Activated CD8-positive, alpha-beta memory T cell treated with anti-CD3 and anti-CD28 coated beads for 36 hours (primary cell): ENCODE measurements at regions not wholly inside any gene's neighbourhood (a gene's known extent, or its start where the extent isn't known, plus 50 kb on each side); places are given as distances from the start of the nearest gene placed in this dataset.
"Not testable (repeated sequence)": the region's sequence is repeated elsewhere in the genome, so short reads cannot be mapped to it uniquely, and the experiment has no call there.

Source experiments
- CTCF ChIA-PET: fragments of 350-600 bp; sonication (Branson Sonifier 250); formaldehyde crosslinking; loops from one replicate; lab custom pipeline; 2021; ENCODE audit warnings: antibody characterized with exemption; lab: Charles Lee
- POLR2A ChIA-PET: fragments of 350-600 bp; sonication (Branson Sonifier 250); formaldehyde crosslinking; loops from one replicate; lab custom pipeline; 2021; ENCODE audit warnings: antibody characterized with exemption; lab: Charles Lee

GRCh38 chr12:107826276-107826675 lies 51.8 kb downstream of the ASCL4 start:
- CTCF ChIA-PET: no interaction called here
- POLR2A ChIA-PET: no interaction called here

DNA sequence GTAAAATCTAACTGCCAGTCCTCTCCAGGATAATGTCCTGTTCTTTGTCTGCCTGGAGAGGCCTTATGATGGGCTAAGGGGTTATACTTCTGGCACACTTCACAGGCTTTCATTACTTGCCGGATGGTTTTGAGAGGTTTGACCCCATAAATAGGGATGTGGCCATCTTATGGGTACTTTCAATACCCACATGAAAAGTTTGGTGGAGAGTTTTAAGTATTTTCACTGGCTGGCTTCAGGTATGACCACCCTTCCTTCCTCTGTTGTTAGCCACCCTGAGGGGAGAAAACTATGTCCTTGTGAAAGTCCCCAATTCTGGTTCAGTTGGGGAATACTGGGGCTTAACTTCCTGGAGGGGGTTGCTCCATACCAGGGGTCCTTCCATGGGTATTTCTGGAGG lies 54.8 kb downstream of the ASCL4 start:
- ChIA-PET POLR2A (no interaction called here), CTCF (no interaction called here)

- CTCF ChIA-PET: no interaction called here
- POLR2A ChIA-PET: no interaction called here
Measured at GRCh38 chr12:107832441-107832840, 57.9 kb downstream of the ASCL4 start.

DNA sequence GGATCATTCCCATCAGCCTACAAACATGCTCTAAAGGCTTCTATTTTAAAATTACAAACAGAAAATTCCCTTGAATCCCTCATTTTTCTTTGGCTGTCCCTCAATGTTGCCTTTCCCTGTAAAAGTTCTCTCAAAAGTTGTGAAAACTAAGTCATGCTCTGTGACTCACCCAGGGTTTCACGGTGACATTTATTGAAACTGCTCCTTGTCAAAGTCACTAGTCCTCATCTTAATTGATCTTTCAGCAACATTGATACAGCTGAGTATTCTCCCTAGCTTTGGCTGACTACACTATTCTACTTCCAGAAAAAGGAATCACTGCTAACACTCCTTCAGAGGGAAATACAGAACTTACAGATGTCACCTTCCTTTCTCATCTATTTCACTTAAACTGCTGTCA lies 65.7 kb downstream of the ASCL4 start:
- POLR2A ChIA-PET: no interaction called here

GRCh38 chr12:107843351-107844311 lies 69.1 kb downstream of the ASCL4 start:
- ChIA-PET POLR2A (no interaction called here), CTCF (interaction anchor here (0.5 kb wide), 1 partner anchor 1496 kb away, joined by 3 read pairs; no protein-coding TSS in a partner anchor)

More for the DNA sequence above, 65.7 kb downstream of the ASCL4 start:
- CTCF ChIA-PET: no interaction called here

DNA sequence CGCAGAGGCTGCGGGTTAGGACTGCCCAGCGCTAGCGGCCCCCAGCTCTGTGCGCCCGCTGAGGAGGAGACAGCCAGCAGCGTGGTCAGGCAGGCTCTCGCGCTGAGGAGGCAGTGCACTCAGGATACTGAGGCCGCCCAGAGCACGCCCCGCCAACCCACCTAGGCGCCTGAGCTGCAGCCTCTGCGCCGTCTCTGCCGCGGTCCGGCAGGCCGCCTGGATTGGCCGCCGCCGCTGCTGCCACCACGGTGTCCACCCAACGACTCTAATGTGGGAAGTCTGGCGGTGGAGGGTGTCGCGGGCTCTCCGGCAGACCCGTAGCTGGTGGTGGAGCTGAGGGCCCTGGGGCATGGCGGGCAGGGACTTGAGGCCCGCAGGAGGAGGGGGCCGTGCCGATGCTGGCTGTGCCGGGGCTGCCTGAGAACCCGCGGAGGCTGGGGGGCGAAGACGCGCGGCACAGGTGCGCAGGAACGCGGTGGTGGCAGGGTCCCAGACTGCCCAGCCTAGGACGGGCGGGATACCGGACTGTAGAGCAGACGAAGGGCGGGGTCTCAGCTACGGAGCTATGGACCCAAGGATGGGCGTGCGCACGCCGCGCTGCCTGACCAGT lies 69.9 kb downstream of the ASCL4 start:
- ChIA-PET POLR2A (no interaction called here), CTCF (no interaction called here)

- POLR2A ChIA-PET: no interaction called here
- CTCF ChIA-PET: no interaction called here
Measured at GRCh38 chr12:107845226-107845979, 70.9 kb downstream of the ASCL4 start.

GRCh38 chr12:107845980-107846659 lies 71.6 kb downstream of the ASCL4 start:
- ChIA-PET POLR2A (no interaction called here), CTCF (no interaction called here)

DNA sequence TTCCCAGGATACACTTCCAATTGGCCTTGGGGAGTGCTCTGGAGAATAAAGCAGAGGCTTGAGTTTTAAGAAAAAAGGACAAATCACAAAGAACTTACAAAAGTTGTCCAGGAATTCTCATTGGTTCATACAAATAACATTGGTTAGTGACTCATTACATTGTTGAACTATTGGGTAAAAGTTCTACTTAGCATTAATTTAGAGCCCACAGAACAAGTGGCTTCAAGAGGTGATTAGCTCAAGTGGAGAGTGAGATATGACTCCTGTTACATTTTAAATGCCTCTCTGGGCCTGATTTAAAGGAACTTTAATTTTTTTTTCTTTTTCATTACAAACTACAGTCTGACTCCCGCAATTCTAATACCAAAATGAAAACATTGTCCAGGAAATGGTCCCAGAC lies 72.9 kb downstream of the ASCL4 start:
- ChIA-PET POLR2A (no interaction called here), CTCF (no interaction called here)

GRCh38 chr12:107847830-107848229 lies 73.3 kb downstream of the ASCL4 start:
- ChIA-PET CTCF (no interaction called here), POLR2A (no interaction called here)

DNA sequence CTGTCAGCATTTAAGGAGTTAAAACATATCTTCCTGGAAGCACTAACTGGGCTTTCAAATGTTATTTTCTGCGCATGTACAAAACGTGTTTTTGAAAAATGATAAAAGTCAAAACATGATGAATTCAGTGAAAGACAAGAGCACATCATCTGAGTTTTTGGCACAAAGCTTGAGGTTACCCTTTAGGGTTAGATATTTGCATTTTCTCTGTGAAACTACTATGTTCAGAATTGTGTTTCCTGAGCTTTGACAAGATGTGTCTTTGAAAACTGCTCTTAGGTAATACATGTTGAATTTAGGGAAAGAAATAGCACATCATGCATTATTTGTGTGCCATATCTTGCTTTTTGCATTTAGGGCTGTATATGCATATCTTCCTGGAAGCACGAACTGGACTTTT lies 79.0 kb downstream of the ASCL4 start:
- ChIA-PET CTCF (no interaction called here), POLR2A (no interaction called here)

GRCh38 chr12:107855471-107855870 lies 81.0 kb downstream of the ASCL4 start:
- POLR2A ChIA-PET: no interaction called here
- CTCF ChIA-PET: no interaction called here

DNA sequence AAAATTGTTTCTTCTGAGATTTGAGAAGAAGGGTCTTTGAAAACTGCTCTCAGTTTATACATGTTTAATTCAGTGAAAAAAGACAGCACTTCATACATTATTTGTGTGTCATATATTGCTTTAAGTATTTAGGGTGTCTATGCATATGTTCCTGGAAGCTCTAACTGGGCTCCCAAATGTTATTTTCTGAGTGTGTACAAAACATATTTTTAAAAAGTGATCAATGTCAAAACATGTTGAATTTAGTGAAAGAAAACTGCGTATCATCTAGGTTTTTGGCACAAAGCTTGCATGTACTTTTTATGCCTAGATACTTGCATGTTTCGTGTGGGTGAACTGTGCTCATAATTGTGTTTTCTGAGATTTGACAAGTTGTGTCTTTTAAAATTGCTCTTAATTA lies 81.6 kb downstream of the ASCL4 start:
- ChIA-PET POLR2A (no interaction called here), CTCF (no interaction called here)

- POLR2A ChIA-PET: no interaction called here
Measured at GRCh38 chr12:107857191-107857590, 82.7 kb downstream of the ASCL4 start.

DNA sequence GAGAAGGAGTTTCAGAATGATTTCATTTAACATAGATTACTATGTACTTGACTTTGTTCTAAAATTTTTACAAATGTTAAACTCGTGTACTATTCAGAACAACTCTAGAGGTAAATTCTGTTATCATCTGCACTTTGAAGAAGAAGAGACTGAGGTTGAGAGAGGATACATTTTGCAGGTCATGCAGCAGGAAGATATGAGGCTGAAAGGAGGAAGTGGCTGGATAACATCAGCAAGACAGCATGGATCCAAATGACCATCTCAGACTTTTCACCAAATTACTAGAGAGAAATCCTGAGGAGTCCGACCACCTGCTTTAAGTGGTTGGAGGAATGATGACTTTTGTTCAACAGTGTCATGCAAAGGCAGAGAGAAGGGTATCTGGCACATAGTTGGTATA lies 84.9 kb downstream of the ASCL4 start:
- CTCF ChIA-PET: no interaction called here
- POLR2A ChIA-PET: no interaction called here

More at GRCh38 chr12:107857191-107857590, 82.7 kb downstream of the ASCL4 start:
- CTCF ChIA-PET: no interaction called here

DNA sequence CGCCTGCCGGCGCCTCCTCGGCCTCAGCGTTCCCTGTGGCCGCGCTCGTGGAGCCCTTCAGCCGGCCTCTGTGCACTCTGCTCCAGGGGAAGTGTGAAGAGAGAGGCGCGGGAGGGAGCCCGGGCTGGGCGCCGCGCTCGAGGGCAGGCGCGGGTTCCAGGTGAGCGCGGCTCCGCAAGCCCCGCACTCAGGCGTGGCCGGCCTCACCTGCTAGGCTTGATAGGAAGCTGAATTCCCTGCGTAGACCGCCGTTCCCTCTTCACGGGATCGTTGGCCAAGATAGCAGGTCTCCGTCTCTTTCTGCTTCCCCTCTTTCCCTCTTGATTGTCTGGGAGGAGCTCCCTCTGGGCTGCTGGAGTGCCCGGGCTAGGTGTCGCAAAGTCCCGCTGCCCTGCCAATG lies 89.7 kb downstream of the ASCL4 start:
- ChIA-PET CTCF (no interaction called here), POLR2A (no interaction called here)

DNA sequence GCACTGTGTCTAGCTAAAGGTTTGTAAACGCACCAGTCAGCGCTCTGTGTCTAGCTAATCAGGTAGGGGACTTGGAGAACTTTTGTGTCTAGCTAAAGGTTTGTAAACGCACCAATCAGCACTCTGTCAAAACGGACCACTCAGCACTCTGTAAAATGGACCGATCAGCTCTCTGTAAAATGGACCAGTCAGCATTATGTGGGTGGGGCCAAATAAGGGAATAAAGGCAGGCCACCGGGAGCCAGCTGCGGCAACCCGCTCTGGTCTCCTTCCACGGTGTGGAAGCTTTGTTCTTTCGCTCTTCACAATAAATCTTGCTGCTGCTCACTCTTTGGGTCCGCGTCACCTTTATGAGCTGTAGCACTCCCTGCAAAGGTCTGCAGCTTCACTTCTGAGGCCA lies 90.2 kb downstream of the ASCL4 start:
- POLR2A ChIA-PET, CTCF ChIA-PET: not testable (repeated sequence)

DNA sequence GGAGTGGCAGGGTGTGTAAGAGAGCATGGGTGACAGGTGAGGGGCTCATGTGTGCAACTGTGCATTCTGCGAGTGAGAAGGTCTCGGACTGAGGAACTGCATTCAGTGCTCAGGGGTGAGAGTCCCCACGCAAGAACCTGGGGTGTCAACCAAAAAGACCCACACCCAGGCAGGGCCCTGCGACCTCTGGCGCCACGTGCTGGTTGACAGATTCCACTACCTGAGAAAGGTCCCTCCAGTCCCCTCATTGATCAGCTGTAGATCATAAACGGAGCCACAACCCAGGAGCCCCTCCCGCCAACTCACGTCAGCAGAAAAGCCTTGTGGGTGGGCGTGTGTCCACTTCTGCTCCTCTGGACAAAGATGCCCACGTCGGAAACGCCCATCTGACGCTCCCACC lies 98.7 kb downstream of the ASCL4 start:
- CTCF ChIA-PET: no interaction called here
- POLR2A ChIA-PET: no interaction called here

- CTCF ChIA-PET: no interaction called here
- POLR2A ChIA-PET: no interaction called here
Measured at GRCh38 chr12:107875786-107876185, 101.3 kb downstream of the ASCL4 start.
